Dendritic cell treated with granulocyte-macrophage colony-stimulating factor and Interleukin-4, amounts not matched to agents 40 ng/mL and 50 ng/mL, for 4 days (primary cell): ENCODE measurements at regions not wholly inside any gene's neighbourhood (a gene's known extent, or its start where the extent isn't known, plus 50 kb on each side); places are given as distances from the start of the nearest gene placed in this dataset.
"Not testable (repeated sequence)": the region's sequence is repeated elsewhere in the genome, so short reads cannot be mapped to it uniquely, and the experiment has no call there.

Experiments used
- H3K27ac Mint-ChIP-seq: one replicate; pipeline ENCODE4 v1.8.0; 2022; ENCODE audit warnings: mild to moderate bottlenecking, mixed read lengths
- H3K27me3 Mint-ChIP-seq: one replicate; pipeline ENCODE4 v1.8.0; 2022; ENCODE audit warnings: mild to moderate bottlenecking, mixed read lengths
- H3K36me3 Mint-ChIP-seq: one replicate; pipeline ENCODE4 v1.8.0; 2022; ENCODE audit warnings: low read depth, mixed read lengths
- H3K4me1 Mint-ChIP-seq: one replicate; pipeline ENCODE4 v1.8.0; 2022; ENCODE audit warnings: low read depth, mixed read lengths
- H3K4me3 Mint-ChIP-seq: one replicate; pipeline ENCODE4 v1.8.0; 2022; ENCODE audit warnings: mild to moderate bottlenecking, moderate library complexity, mixed read lengths
- H3K9me3 Mint-ChIP-seq: one replicate; pipeline ENCODE4 v1.8.0; 2022; ENCODE audit warnings: mixed read lengths
- intact Hi-C: fragments of 100-400 bp; cut with micrococcal nuclease; formaldehyde crosslinking; loops from one replicate; pipeline ENCODE4 v1.15.0; 2022

DNA sequence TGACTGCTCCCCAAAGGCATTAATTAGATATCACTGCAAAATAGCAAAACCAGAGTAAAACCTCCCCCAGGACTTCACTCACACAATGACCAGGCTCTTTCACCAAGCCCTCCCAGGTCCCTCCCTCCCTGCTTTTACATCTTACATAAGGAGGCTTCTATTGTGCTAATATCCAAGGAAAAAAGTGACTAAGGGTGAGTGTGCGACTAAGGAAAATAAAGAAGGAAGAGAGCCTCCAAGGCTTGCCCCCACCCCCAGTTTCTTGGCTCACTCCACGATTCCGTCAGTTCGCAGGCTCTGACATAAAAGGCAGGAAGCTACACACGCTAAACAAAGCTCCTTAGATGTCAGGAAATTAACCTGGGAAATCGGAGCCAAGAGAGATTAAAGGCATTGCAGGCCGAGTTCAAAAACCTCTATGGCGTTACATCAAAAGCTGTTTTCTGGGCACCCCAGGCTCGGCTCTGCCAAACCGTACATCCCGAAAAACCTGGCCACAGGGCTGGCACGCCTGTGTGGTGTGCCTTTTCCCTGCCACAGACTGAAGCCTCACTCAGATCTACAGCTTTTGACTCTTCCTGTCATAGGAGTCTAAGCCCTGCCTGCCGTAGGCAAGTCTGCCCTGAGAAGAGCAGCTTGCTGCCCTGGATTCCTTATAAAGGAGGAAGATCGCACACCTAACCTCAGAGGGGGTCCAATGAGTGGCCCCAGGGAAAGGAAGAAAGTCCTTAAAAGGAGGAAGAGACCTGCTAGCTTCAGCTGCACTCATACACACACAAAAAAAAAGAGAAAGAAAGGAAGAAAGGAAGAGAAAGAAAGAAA is 67.0 kb upstream of the SERP2 start:
- no peaks in the 10 kb centered on the region for H3K36me3 Mint-ChIP-seq
- intact Hi-C loops = no loop called here
- H3K27me3 Mint-ChIP-seq = peaks cover 64% of the 10 kb centered on the region
- peaks cover 20% of the 10 kb centered on the region for H3K4me1 Mint-ChIP-seq
- H3K9me3 Mint-ChIP-seq = peaks cover 4% of the 10 kb centered on the region
- H3K4me3 Mint-ChIP-seq = no peak overlapping the region
- no peak overlapping the region for H3K27ac Mint-ChIP-seq

DNA sequence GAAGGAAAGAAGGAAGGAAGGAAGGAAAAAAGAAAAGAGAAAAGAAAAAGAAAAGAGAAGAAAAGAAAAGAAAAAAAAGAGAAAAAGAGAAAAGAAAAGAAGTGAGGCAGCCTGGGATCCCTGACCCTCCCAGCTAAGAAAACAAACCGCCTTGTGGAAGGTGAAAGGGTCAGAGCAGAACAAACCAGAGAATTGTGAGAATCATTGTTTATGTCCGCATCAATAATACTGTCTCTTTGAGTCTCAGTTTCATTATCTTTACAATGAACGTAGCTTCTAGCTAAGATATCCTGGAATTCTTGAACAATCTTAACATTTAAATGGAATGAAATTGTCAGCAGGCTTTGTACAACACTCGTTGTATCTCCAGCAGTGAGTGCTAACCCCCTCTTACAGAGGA is 66.4 kb upstream of the SERP2 start:
- no peak overlapping the region for H3K27ac Mint-ChIP-seq

DNA sequence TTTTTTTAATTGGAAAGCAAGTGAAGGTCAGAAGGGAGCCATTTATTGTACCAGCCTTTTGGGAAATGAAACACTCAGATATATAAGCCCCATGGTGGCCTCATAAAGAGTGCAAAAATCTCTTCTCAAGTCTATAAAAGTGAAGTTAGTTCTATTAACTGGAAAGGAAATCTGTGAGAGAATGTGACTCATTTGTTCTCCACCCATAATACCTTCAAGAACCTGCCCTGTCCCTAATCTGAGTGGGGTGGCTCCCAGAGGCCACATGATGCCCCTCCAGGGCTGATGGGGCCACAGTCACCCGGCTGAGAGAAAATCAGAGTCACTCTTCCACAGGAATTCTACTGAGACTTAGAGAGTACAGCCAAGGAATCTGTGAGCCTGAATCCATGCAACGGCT is 65.8 kb upstream of the SERP2 start:
- Mint-ChIP-seq H3K9me3 (no peaks in the 10 kb centered on the region), H3K4me1 (peaks cover 18% of the 10 kb centered on the region), H3K36me3 (no peaks in the 10 kb centered on the region), H3K27ac (no peak overlapping the region), H3K27me3 (peaks cover 66% of the 10 kb centered on the region), H3K4me3 (no peak overlapping the region)
- intact Hi-C loops = no loop called here

More for the DNA sequence above, 66.4 kb upstream of the SERP2 start:
- Mint-ChIP-seq H3K4me1 (peaks cover 15% of the 10 kb centered on the region), H3K36me3 (no peaks in the 10 kb centered on the region), H3K4me3 (no peak overlapping the region), H3K9me3 (no peaks in the 10 kb centered on the region), H3K27me3 (peaks cover 63% of the 10 kb centered on the region)
- intact Hi-C loops = no loop called here

DNA sequence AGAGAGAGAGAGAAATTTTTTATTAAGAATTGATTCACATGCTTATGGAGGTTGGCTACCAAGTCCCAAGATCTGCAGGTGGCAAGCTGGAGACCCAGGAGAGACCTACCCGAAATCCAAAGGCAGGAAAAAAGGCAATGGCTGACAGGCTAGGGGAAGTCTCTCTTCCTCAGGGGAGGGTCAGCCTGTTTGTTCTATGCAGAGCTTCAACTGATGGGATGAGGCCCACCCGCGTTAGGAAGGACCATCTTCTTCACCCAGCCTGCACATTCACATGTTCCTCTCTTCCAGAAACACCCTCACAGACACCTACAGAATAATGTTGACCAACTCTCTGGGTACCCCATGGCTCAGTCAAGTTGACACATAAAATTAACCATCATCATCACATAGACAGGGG is 65.3 kb upstream of the SERP2 start:
- Mint-ChIP-seq H3K27ac (no peak overlapping the region), H3K36me3 (no peaks in the 10 kb centered on the region), H3K4me3 (no peak overlapping the region), H3K27me3 (peaks cover 68% of the 10 kb centered on the region), H3K4me1 (peaks cover 22% of the 10 kb centered on the region), H3K9me3 (no peaks in the 10 kb centered on the region)
- intact Hi-C loops = no loop called here

DNA sequence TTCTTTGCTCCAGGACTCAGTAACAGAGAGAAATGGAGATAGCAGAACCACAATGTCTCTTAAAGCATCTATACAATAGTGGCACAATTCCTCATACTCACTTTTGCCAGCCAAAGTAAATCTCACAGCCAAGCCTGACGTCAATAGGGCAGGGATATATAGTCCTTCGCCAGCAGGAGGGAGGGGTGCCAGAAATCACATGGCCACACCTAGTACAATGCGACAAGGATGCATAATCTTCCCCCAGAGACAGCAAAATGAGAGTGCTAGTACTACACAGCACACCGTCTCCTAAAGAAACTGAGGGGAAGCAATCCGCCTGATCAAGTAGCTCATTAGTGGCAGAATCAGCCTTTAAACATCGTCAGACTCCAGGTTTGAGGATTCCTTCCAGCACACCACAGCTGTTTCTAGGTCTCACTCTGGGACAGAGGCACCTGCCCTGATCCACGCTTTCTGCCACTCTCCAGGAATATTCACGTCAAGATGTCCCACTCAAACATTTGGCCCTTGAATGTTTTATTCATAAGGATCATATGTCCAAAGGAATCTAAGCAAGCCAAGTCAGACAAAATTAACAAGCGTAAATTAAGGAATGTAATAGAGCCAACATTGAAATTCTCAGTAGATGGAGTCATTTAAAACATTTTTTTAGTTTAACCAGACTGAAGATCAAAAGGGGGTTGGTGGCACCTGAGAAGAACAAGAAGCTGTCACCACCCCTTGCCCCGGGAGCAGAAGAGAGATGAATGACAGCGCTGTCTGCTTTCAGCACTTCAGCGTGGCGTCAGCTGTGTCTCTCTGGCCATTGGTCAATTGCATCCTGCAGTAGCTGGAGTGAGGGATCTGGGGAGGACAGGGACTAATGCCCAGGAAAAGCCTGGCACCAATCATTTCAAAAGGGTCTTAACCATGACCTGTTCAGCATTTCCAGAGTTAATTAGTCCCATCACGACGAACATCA is 63.5 kb upstream of the SERP2 start:
- intact Hi-C loops = no loop called here
- Mint-ChIP-seq H3K27ac (no peak overlapping the region), H3K27me3 (peaks cover 68% of the 10 kb centered on the region), H3K4me3 (no peak overlapping the region), H3K36me3 (no peaks in the 10 kb centered on the region), H3K9me3 (no peaks in the 10 kb centered on the region), H3K4me1 (peaks cover 31% of the 10 kb centered on the region)

DNA sequence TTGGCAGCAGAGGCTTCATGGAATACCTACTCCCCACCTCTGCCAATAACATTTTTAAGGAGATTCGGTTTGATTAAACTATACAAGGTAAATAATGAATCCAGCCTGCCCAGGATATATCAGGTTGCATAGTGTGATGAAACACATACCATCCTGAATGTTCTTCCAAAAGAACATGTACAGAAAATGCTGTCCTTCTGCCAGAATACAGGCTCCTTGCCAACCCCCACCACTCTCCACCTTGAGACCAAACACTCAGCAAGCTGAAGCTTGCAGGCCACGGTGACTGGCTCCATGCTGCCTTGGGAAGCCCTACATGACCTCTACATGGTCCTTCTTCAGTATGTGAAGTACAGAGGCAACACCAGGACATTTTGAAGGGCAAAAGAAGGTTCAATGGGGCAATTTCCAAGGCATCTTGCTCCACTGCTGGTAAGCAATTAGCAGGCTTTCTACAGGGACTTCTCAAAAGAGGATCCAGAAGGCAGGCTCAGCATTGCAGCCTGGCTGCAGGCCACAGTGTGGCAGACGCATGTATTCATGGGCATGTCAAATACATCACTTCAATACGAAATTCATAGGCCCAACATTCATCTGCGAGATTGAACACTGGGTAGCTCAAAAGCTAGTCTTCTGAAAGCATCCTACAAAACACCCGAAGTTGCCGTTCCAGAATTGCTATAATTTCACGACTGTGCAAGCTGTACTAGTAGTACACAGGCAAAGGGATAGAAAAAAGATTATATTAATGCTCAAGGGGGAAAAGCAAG is 62.4 kb upstream of the SERP2 start:
- no peak overlapping the region for H3K4me3 Mint-ChIP-seq
- no peaks in the 10 kb centered on the region for H3K36me3 Mint-ChIP-seq
- no peaks in the 10 kb centered on the region for H3K9me3 Mint-ChIP-seq
- no peak overlapping the region for H3K27ac Mint-ChIP-seq
- peaks cover 63% of the 10 kb centered on the region for H3K27me3 Mint-ChIP-seq
- intact Hi-C loops = no loop called here
- H3K4me1 Mint-ChIP-seq = peaks cover 25% of the 10 kb centered on the region

DNA sequence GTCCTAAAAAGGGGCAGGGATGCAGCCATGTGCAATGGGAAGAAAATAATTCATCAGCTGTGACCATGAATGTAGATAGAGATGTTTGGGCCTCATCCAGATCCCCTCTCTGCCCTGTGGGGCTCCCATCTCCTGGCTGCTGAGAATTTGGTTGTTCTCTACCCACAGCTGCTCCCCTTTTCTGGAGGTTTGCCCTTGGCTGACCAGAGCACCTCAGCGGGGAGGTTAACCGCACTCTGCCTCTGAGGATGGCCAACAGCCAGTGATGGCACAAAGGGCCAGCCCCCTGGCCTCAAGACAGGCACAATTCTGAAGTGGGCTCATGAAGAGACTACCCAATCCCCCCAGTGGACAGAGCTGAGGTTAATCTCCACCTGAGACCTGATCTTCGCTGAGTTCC is 61.5 kb upstream of the SERP2 start:
- peaks cover 20% of the 10 kb centered on the region for H3K4me1 Mint-ChIP-seq
- no peak overlapping the region for H3K27ac Mint-ChIP-seq
- intact Hi-C loops = no loop called here
- peaks cover 59% of the 10 kb centered on the region for H3K27me3 Mint-ChIP-seq
- H3K9me3 Mint-ChIP-seq = no peaks in the 10 kb centered on the region
- H3K36me3 Mint-ChIP-seq = no peaks in the 10 kb centered on the region
- no peak overlapping the region for H3K4me3 Mint-ChIP-seq

DNA sequence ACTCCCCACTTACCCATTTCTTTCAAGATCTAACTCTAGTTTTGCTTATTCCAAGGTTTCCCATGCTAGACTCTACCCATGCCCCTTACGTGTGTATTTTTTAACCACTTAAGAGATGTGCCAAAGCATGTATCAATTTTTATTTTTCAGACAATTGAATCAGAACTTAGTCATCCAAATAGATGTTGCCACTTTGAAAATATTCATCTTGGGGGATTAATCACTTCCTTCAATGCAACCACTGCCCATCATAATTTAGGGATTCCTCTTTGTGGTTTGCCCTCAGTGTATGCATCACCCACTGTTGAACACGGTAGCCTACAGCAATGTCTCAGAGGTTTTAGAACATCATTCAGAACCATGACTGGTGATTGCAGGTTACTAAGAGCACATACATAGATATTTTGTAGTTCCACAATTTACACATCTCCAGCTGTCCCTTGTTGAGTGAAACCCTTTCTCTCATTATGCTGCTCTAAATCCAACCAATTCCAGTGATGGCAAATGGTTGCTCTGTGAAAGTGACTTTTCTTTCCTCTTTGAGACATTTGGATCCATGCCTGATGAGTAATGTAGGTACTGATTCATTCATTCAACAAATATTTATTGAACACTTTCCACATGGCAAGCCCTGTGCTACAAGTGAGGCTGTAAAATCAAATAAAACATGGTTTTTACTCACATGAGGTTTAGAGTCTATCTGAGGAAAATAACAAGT is 60.6 kb upstream of the SERP2 start:
- Mint-ChIP-seq H3K9me3 (no peaks in the 10 kb centered on the region), H3K4me3 (no peak overlapping the region), H3K4me1 (peaks cover 20% of the 10 kb centered on the region), H3K36me3 (no peaks in the 10 kb centered on the region), H3K27me3 (peaks cover 62% of the 10 kb centered on the region), H3K27ac (no peak overlapping the region)
- intact Hi-C loops = no loop called here

DNA sequence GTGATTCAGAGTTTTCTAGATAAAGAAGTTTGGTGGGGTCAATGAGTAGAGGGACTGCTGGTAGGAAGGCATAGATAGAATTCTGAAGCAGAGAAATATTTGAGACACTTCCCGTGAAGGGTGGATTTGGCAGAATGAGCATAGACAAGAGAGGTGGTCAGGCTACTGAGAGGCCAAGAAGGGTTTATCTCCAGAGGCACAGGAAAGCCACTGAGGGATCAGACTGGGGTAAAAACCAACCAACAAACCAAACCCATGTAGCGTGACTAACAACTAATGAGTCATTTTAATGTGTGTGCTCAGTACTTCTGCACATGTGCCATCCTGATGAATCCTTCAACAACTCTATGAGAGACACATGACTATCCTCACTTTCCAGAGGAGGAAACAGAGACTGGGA is 60.0 kb upstream of the SERP2 start:
- H3K4me3 Mint-ChIP-seq = no peak overlapping the region
- no peaks in the 10 kb centered on the region for H3K9me3 Mint-ChIP-seq
- no peak overlapping the region for H3K27ac Mint-ChIP-seq
- intact Hi-C loops = no loop called here
- peaks cover 62% of the 10 kb centered on the region for H3K27me3 Mint-ChIP-seq
- H3K36me3 Mint-ChIP-seq = no peaks in the 10 kb centered on the region
- peaks cover 20% of the 10 kb centered on the region for H3K4me1 Mint-ChIP-seq

DNA sequence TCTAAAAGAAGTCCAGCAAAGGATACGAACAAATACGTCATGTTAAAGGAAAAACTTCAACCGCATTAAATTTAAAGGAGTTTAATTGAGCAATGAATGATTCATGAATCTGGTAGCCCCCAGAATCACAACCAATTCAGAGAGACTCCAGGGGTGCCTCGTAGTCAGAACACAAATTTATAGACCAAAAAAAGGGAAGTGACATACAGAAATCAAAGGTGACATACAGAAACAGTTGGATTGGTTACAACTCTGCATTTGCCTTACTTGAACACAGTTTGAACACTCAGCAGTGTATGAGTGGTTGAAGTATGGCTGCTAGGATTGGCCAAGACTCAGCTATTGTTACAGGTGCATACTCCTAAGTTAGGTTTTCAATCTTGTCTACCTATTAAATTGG is 59.5 kb upstream of the SERP2 start:
- H3K9me3 Mint-ChIP-seq, intact Hi-C loops, H3K36me3 Mint-ChIP-seq, H3K27ac Mint-ChIP-seq, H3K4me3 Mint-ChIP-seq: not testable (repeated sequence)
- Mint-ChIP-seq H3K27me3 (peaks cover 61% of the 10 kb centered on the region), H3K4me1 (peaks cover 20% of the 10 kb centered on the region)

DNA sequence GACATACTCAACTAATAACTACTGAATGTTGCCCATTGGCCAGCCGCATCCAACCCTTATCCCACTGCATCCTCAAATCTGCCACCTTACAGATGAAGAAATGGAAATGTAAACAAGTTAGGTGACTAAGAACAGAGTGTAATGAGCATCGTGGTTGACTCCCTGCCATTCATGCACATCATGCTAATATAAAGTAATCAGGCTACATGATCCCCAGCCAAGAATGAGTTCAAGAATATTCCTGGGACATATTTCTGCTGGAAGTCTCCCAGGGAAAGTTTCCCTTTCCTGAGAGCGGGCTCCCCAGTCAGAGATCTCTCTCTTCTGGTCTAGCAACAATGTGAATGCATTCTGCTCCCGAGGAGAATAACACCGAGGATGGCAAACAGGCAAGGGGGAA is 55.9 kb upstream of the SERP2 start:
- no peaks in the 10 kb centered on the region for H3K9me3 Mint-ChIP-seq
- intact Hi-C loops = no loop called here
- peaks cover 33% of the 10 kb centered on the region for H3K27me3 Mint-ChIP-seq
- H3K4me1 Mint-ChIP-seq = peaks cover 14% of the 10 kb centered on the region
- H3K36me3 Mint-ChIP-seq = no peaks in the 10 kb centered on the region
- no peak overlapping the region for H3K4me3 Mint-ChIP-seq
- no peak overlapping the region for H3K27ac Mint-ChIP-seq

DNA sequence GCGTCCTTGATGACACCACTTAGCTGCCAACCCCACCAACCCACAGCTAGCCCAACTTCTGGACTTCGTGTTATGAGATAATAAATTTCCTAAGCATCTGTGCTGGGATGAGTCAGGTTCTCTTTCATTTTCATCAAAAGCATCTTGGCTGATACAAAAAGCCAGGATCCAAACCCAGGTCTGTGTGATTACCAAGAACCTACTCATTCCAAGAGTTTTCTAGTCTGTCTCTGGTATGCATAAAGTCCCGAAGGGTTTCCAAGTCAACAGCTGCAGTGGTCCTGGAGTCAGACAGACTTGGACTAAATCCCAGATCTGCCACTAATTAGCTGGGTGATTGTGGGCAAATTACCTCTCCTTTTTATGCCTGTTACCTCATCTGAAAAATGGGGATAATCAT is 55.5 kb upstream of the SERP2 start:
- Mint-ChIP-seq H3K4me1 (peaks cover 11% of the 10 kb centered on the region), H3K9me3 (no peaks in the 10 kb centered on the region), H3K36me3 (no peaks in the 10 kb centered on the region), H3K27me3 (peaks cover 32% of the 10 kb centered on the region), H3K4me3 (no peak overlapping the region), H3K27ac (no peak overlapping the region)
- intact Hi-C loops = no loop called here

DNA sequence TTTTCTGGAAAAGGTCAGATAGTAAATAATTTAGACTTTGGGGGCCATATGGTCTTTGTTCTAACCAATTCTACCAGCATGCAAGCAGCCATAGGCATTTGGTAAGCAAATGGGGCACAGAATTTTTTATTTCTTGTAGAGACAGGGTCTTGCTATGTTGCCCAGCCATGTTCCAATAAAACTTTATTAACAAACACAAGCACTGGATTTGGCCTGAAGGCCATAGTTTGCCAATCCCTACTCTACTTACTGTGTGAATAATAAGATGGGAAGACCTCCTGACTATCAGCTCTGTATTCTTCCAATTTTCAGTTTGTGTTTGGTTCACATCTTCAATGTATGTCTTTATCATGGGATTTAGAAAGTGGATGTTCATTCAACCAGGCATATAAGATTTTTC is 53.0 kb upstream of the SERP2 start:
- Mint-ChIP-seq H3K4me3 (no peak overlapping the region), H3K4me1 (no peaks in the 10 kb centered on the region), H3K36me3 (no peaks in the 10 kb centered on the region), H3K27ac (no peak overlapping the region), H3K27me3 (peaks cover 26% of the 10 kb centered on the region), H3K9me3 (no peaks in the 10 kb centered on the region)
- intact Hi-C loops = no loop called here
